ENCODE measurements at regions not wholly inside any gene's neighbourhood (a gene's known extent, or its start where the extent isn't known, plus 50 kb on each side); places are given as distances from the start of the nearest gene placed in this dataset.

- Histone ChIP-seq H3K4me3 (ENCODE audit: low read length) (no peak overlapping the region), H4K20me1 (ENCODE audit: insufficient read depth, low read length) (no peaks in the 10 kb centered on the region), H3K27me3 (ENCODE audit: low read depth, low read length) (peaks cover 10% of the 10 kb centered on the region; the same call in 1 of the 2 replicates), H3K27ac (ENCODE audit: low read length) (no peak overlapping the region), H3K9me3 (ENCODE audit: insufficient read depth, low read length) (no peaks in the 10 kb centered on the region), H3K4me2 (ENCODE audit: low read length) (no peak overlapping the region), H2AFZ (ENCODE audit: low read depth, low read length) (no peak overlapping the region), H3K79me2 (ENCODE audit: low read length) (no peaks in the 10 kb centered on the region), H3K36me3 (replicated peaks; ENCODE audit: low read depth, low read length) (no peaks in the 10 kb centered on the region), H3K4me1 (ENCODE audit: low read length) (peaks cover 16% of the 10 kb centered on the region), H3K9ac (ENCODE audit: low read length) (no peak overlapping the region)
- TF ChIP-seq EZH2phosphoT487 (IDR thresholded peaks at IDR 0.05; ENCODE audit: low read depth) (no peak), CTCF (IDR thresholded peaks at IDR 0.05; ENCODE audit: low read depth, low read length) (no peak)
Observed at GRCh38 chr5:116655431-116655830, 80.8 kb upstream of the SEMA6A start.

GRCh38 chr5:116654925-116655324 lies 80.3 kb upstream of the SEMA6A start:
- H3K9ac ChIP-seq (ENCODE audit: low read length) = no peak overlapping the region

GRCh38 chr5:116652903-116653302 lies 78.3 kb upstream of the SEMA6A start:
- Histone ChIP-seq H2AFZ (ENCODE audit: low read depth, low read length) (no peak overlapping the region), H3K4me3 (ENCODE audit: low read length) (no peak overlapping the region), H3K4me2 (ENCODE audit: low read length) (no peak overlapping the region; the same call in 1 of the 2 replicates), H3K9me3 (ENCODE audit: insufficient read depth, low read length) (no peaks in the 10 kb centered on the region), H3K9ac (ENCODE audit: low read length) (no peak overlapping the region), H3K4me1 (ENCODE audit: low read length) (peaks cover 13% of the 10 kb centered on the region), H3K27me3 (ENCODE audit: low read depth, low read length) (peaks cover 10% of the 10 kb centered on the region; the same call in 1 of the 2 replicates), H4K20me1 (ENCODE audit: insufficient read depth, low read length) (no peaks in the 10 kb centered on the region), H3K36me3 (replicated peaks; ENCODE audit: low read depth, low read length) (no peaks in the 10 kb centered on the region), H3K27ac (ENCODE audit: low read length) (no peak overlapping the region), H3K79me2 (ENCODE audit: low read length) (no peaks in the 10 kb centered on the region)
- TF ChIP-seq EZH2phosphoT487 (IDR thresholded peaks at IDR 0.05; ENCODE audit: low read depth) = no peak
- TF ChIP-seq CTCF (IDR thresholded peaks at IDR 0.05; ENCODE audit: low read depth, low read length) = no peak

More at GRCh38 chr5:116654925-116655324, 80.3 kb upstream of the SEMA6A start:
- Histone ChIP-seq H3K79me2 (ENCODE audit: low read length) (no peaks in the 10 kb centered on the region), H3K27me3 (ENCODE audit: low read depth, low read length) (peaks cover 10% of the 10 kb centered on the region; the same call in 1 of the 2 replicates), H3K4me2 (ENCODE audit: low read length) (no peak overlapping the region), H3K4me1 (ENCODE audit: low read length) (peaks cover 16% of the 10 kb centered on the region), H3K27ac (ENCODE audit: low read length) (no peak overlapping the region), H4K20me1 (ENCODE audit: insufficient read depth, low read length) (no peaks in the 10 kb centered on the region), H3K36me3 (replicated peaks; ENCODE audit: low read depth, low read length) (no peaks in the 10 kb centered on the region), H2AFZ (ENCODE audit: low read depth, low read length) (no peak overlapping the region), H3K9me3 (ENCODE audit: insufficient read depth, low read length) (no peaks in the 10 kb centered on the region), H3K4me3 (ENCODE audit: low read length) (no peak overlapping the region)
- TF ChIP-seq CTCF (IDR thresholded peaks at IDR 0.05; ENCODE audit: low read depth, low read length) (no peak), EZH2phosphoT487 (IDR thresholded peaks at IDR 0.05; ENCODE audit: low read depth) (no peak)

- Histone ChIP-seq H3K4me3 (ENCODE audit: low read length) (peak overlapping the region; percentile 53), H3K4me1 (ENCODE audit: low read length) (peaks cover 13% of the 10 kb centered on the region), H3K4me2 (ENCODE audit: low read length) (peak overlapping the region; percentile 73), H3K9ac (ENCODE audit: low read length) (no peak overlapping the region), H3K79me2 (ENCODE audit: low read length) (no peaks in the 10 kb centered on the region), H3K36me3 (replicated peaks; ENCODE audit: low read depth, low read length) (no peaks in the 10 kb centered on the region), H4K20me1 (ENCODE audit: insufficient read depth, low read length) (no peaks in the 10 kb centered on the region), H3K9me3 (ENCODE audit: insufficient read depth, low read length) (no peaks in the 10 kb centered on the region), H3K27ac (ENCODE audit: low read length) (no peak overlapping the region), H2AFZ (ENCODE audit: low read depth, low read length) (peak overlapping the region; percentile 95), H3K27me3 (ENCODE audit: low read depth, low read length) (peaks cover 10% of the 10 kb centered on the region; the same call in 1 of the 2 replicates)
- TF ChIP-seq CTCF (IDR thresholded peaks at IDR 0.05; ENCODE audit: low read depth, low read length) (no peak), EZH2phosphoT487 (IDR thresholded peaks at IDR 0.05; ENCODE audit: low read depth) (no peak)
Observed at GRCh38 chr5:116652196-116652729, 77.6 kb upstream of the SEMA6A start.

Data from OCI-LY3 (cell line).